Midbrain (tissue), 1 donor: ENCODE measurements at regions not wholly inside any gene's neighbourhood (a gene's known extent, or its start where the extent isn't known, plus 50 kb on each side); places are given as distances from the start of the nearest gene placed in this dataset.

ENCODE experiments used
- DNase-seq: peaks from one replicate; lab custom pipeline; 2025; lab: John Stamatoyannopoulos, UW

DNA sequence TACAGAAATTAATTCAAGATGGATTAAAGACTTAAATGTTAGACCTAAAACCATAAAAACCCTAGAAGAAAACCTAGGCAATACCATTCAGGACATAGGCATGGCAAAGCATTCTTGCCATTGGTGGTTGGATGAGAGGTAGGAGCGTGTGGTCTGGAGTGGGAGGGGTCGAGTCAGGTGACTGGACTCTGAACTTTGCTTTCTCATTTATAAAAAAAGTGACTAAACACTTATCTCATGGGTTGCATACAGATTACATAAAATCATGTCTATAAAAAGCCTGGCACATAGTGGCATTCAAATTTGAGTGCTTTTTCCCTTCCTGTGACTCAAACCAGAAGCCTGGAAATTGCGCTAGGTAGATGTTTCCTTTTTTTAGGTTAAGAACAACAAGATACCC is 159.7 kb upstream of the SHISA6 start:
- DNase-seq: no peak

DNA sequence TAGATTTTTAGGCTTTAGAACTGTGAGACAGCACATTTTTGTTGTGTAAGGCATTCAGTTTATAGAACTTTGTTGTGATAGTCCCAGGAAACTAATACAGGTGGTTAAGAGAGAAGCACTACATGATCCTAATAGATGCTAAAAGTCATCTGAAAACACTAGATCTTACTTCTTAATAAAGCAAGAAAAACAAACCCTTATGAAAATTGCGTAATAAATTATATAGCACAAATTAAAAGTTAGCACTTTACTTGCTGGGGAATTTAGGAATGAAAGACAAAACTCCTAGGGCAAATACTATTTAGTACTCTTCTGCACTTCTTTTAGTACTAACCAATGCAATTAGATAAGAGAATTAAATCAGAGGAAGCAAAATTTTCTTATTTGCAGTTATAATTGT is 163.3 kb upstream of the SHISA6 start:
- no peak for DNase-seq

DNA sequence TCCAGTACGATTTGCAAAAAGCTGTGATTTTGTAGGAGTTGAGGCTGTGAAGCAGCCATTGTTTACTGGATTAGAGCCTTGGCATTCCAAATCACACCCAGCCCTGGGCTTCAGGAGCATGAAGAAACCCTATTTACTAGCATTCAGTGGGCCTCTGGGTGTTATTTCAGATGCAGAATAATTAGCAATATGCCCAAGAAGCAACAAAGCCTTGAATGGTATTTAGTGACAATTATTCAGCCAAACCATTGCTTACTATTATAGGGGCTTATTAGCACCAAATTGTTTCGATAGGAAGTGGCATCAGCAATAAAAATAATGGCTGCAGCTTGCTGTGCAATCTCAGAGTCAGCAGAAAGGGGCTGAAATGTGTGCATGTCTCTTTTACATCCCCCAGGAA is 166.6 kb upstream of the SHISA6 start:
- DNase-seq: no peak

DNA sequence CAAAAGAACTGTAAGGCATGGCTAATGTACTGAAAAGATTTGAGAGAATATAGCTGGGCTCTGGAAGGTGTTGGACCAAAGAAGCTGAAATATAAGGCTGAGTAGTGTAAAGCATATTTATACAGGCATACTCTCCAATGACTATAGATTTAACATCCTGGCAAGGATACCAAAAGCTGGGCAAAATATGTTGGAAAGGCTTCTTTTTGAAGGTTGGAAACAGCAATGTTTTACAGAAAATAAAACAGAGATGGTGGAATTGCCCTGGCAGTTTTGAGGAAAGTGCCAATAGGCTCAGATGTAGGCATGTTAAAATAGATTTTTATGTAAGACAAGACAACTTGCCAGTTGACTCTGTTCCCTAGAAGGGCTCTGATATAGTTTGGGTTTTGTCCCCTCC is 184.1 kb upstream of the SHISA6 start:
- DNase-seq: no peak

DNA sequence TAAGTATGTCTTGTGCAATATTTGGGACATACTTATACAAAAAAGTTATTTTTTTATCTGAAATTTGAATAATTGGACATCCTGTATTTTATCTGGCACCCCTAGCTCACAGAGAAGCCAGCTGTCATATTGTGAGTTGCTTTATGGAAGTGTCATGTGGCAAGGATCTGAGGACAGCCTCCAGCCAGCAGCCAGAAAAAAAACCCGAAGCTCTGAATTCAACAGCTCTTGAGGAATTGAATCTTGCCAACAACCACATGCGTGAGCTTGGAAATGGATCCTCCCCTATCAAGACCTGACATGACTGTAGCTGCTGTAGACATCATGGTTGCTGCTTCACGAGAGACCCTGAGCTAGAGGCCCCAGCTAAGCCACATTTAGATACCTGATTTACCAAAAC is 187.2 kb upstream of the SHISA6 start:
- DNase-seq: no peak

DNA sequence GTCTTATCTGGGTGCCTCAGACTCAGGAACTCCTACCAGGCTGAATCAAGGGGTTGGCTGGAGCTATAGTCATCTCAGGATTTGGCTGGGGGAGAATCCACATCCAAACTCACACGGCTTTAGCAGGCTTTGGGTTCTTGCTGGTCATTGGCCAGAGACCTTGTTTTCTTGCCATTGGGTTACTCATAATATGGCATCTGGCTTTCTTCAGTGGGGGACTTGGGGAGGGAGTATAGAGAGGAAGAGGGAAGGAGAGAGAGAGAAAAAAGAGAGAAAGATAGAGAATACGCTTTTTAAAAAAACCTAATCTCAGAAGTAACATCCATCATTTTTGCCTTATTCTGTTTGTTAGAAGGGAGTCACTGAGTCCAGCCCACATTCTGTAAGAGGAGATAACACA is 191.5 kb upstream of the SHISA6 start:
- no peak for DNase-seq

DNA sequence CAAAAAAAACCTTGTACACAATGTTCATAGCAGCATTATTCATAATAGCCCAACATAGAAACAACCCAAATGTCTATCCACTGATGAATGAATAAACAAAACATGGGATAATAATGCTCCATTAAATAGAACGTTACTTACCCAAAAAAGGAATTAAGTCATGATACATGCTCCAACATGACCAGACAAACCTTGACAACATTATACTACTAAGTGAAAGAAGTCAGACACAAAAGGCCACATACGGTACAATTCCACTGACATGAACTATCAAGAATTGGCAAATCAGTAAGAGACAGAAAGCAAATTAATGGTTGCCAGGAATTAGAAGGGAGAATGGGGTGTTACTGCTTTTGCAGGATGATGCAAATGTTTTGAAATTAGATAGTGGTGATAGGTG is 193.8 kb upstream of the SHISA6 start:
- no peak for DNase-seq

DNA sequence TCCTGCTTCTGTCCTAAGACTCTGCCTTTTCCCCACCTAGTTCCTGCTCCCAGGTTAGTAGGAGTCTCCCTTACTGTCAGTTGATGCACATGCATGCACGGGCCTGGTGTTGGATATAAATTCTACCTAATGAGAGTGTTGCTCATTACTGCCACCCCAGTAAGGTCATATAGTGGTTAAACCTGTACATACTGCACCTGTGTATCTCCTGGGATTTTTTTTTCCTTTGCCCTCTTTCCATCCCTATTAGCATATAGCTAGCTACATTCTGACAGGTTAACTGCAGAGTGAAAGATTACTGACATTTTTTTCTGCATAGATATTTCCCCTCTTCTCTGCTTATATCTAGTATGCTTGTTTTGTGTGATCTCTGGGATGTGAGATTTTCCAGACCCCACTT is 201.5 kb upstream of the PIRT start:
- no peak for DNase-seq

DNA sequence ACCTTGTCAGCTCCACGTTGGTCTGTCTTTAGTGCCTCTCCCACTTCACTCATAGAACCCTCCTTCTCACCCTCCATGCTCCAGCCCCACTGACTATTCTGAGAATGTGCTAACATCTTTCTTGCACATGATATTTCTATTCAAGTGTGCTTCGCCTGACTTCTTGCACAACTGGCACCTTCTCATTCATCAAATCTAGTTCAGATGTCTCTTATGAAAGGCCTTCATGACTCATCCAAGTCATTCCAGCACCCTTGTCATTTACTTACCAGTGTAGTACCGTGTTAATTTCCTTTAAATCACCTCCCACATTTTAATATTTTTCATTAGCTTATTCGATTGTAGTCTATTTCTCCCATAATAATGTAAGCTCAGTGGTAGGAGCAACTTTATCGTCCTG is 197.8 kb upstream of the PIRT start:
- DNase-seq: no peak

DNA sequence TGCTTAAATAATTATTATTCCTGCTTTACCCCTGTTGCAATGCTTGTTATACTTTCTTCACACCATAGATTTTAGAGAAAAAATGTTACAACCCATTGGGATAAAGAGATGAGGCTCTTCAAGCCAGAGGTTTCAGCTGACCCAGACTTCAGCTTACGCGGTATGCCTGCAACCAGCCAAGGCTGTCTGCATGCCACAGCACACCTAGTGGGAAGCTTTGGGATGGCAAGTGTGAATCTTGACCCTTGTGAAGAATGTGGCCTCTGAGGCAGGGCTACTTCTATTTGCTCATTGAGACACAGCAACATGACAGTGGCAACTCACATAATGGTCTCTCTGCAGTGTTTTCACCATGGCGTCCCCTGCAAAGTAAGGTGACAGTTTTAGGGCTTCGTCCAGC is 193.9 kb upstream of the PIRT start:
- DNase-seq: no peak

DNA sequence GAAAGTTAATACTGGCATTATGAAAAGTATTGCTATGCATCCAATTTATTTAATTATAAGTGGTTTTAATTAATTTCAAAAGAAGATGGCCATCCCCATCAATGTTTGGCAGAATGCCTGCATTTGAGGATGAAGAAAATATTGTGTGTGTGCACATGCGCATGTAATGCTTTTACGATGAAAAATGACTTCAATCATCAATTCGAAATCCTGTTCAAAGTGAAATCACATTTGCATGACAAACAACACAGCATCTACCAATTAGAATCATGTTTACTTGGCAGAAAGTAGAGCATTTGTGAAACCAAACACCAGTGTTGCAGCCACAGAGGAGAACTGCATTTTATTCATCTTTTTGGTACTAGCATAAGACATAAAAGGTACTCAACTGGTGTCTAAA is 191.9 kb upstream of the PIRT start:
- DNase-seq: no peak

DNA sequence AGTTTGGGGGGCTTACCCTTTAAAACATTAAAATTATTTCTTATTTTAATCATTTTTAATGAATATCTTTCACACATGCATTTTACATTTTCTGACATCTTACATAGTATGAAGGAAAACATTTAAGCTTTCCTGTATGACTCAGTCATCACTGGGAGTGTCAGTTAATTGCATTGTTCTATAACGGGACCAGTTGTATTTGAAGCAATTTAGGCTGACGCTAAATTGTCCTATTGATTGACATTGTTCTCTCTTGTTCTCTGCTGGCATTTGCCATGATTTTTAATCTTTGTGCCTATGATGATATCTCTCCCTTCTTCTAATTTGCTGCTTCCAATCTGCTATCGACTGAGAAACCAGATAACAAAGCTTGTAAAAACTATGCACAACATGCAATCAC is 190.5 kb upstream of the PIRT start:
- DNase-seq: no peak

DNA sequence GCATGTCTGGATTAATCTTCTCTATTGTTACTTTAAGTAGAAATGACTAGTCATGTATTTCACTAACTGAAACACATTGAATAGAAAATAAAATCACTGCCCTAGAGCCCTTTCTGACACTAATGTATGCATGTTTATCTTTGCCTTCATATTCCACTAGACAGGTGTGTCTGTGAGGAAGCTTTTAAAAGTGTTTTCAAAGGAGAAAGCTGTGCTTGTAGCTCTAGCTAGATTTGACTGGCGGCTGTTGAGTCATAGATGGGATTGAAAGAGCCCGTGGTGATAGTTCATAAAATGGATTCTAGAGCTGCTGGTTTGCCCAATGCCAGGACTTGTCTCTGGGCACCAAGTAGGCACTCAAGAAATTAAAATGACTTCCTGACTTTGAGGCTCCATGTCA is 189.0 kb upstream of the PIRT start:
- no peak for DNase-seq

DNA sequence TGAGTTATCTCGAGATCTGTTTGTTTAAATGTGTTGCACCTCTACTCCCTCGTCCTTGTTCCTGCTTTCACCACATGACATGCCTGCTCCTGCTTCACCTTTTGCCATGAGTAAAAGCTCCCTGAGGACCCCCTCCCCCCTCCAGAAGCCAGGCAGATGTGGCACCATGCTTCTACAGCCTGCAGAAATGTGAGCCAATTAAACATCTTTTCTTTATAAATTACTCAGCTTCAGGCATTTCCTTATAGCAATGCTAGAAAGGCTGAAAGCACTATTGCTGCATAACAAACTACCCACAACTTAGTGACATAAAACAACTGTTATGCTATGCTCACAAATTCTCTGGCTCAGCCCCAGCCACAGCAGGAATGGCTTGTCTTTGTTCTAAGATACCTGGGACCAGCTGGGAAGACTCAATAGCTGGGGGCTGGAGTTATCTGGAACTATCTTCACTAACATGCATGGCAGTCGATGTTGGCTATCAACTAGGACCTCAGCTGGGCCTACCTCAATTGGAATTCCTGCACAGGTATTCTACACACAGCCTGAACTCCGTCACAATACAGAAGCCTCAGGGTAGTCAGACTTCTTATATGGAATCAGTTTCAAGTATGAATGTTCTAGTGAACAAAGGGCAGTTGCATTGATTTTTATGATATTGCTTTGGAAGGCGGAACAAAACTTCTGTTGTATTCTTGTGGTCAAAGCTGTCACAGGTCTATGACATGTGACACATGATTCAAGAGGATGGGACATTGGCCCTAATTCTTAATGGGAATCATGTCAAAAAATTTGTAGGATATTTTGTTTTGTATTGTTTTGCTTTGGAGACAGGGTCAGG is 186.0 kb upstream of the PIRT start:
- DNase-seq: no peak

DNA sequence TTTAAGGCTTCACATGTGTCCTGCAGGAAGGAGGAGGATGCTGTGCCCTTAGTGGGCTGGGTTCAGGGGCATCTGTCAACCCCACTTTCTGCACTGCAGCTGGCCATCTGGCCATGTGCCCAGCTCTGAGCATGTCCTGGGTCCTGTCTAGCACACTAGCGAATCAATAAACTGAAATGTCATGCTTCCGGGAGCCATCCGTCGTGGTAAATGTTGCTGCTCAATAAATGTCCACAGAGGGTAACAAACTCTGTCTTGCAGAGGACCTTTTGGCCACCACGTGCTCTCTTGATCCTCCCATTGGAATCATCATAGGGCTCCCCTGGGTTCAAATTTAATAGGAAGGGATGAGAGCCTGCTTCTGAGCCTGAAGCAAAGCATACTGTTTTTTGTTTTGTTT is 168.6 kb upstream of the PIRT start:
- no peak for DNase-seq

DNA sequence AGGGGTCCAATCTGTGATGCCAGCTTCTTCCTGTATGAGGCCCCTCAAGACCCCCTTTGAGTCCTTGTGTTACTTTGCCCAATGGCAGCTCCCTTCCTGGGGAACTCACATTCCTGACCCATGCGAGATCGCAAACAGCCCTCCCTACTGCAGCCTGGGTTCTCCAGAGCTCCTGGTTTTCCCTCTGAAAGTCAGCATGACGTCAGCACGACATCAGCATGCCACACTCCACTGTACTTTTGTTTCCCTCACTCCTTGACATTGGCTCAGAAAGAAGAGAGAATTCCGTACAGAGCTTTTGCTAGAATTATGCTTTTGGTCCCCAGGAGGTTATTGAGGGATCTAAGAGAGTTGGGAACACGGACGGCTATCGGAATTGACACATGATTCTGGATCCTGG is 168.1 kb upstream of the PIRT start:
- DNase-seq: no peak

DNA sequence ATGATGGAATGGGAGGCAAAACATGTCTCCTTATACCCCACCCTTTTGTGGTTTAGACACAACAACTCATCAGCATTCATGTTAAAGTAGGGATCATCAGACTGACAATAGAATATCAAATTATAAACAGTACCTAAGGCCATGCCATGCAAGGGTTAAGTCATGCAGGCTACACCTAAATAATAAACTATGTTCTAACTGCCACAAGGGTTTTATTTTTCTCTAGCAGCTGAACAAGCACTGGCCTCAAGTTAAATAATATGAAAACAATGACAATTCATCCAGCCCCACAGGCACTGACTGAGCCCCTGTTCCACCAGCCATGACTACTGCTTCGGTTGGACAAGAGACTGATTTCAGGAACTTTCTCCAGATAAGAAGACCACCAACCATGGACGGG is 164.5 kb upstream of the PIRT start:
- no peak for DNase-seq

DNA sequence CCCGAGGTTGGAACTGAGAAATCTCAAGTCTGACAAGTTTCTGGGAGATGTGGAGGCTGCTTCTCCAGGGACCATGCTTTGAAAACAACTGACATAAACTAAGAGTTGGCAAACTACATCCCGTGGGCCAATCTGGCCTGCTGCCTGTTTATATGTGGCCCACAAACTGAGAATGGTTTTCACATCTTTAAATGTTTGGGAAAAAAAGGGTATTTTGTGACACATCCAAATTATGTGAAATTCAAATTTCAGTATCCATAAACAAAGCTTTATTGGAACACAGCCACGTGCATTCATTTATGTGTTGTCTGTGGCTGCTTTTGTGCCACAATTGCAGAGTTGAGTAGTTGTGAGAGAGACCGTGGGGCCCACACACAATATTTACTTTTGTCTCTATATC is 163.8 kb upstream of the PIRT start:
- DNase-seq: no peak

DNA sequence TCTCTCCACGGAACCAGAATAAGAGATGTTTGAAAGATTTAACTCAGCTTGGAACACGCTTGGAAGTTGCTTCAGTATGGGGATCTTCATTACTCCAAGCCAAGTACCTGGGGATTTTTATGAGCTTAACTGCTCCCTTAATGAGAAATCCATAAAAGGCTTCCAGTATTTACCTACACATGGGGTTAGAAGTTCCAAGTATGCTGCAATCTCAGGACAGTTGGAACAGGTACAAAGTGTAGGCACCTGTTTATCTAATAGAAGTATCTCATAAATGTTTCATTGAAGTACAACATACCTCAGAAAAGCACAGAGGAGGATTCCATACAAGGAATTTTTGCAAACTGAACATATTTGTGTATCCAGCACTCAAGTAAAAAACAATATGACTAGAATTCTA is 161.6 kb upstream of the PIRT start:
- no peak for DNase-seq

DNA sequence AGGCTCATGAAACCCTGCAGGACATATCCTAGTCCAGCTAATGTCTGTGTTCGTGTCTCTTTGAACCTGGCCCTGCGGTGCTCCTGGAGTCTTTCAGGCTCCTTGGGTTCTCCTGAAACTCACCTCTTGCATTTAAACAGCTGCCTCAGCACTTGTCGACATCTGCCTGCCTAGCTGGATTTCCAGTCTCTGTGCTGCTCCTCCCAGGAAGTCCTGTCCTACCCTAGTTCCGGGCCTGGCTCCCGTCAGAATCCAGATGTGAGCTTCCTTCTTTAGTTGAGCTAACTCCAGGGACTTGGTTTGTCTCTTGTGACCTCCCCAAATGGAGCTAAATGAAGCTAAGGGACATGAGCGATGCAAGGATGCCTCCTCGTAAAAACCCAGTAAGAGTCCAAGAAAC is 155.2 kb upstream of the PIRT start:
- DNase-seq: no peak

DNA sequence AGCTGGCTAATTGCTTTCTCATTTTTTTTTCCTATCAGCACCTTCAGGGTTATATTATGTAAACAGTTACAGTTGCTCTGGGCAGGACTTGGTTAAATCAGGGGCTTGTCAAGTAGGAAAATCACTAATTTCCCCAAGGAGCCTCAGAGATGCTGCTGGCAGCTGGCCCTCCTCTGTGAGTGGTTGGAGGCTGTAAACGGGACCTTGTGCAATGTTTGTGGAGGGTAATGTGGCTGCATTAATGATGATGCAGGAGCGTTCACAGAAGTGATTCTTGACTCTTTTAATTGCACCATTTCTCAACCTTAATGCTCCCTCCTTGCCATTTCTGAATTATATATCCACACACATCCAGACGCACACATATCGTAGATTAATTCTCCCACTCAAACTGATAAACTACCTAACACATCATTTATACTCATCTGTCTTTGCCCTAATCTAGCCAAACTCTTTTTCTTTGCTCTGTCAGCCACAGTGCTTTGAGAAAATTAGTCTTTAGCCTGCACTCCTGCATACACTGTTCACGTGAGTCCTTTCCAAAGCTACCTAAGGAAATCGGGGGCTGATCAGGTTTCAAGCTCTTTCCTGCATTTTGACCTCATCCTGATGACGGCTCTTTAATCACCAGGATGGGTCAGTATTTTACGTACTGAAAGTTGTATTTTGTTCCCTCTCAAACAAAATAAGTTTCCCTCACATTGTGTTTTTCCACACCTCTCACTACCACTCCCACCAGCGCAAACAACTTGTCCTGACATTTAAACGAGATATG is 154.4 kb upstream of the PIRT start:
- no peak for DNase-seq

DNA sequence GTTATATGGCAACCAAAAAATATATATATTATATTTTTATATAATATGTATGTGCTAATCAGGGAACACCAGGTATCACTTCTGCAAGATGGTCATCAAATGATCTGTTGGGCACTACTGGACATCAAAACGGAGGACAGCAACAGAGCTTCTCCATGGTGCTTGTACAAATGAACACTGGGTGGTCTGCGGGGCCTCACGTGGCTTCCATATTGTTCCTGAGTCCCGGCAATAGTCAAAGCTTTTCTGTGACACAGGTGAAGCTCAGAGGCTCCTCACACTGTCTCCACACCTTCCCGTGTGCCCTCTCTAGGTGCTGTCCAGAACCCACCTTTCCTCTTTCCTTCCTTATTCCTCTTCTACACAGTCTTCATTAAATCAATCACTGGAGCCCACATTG is 149.9 kb upstream of the PIRT start:
- no peak for DNase-seq

DNA sequence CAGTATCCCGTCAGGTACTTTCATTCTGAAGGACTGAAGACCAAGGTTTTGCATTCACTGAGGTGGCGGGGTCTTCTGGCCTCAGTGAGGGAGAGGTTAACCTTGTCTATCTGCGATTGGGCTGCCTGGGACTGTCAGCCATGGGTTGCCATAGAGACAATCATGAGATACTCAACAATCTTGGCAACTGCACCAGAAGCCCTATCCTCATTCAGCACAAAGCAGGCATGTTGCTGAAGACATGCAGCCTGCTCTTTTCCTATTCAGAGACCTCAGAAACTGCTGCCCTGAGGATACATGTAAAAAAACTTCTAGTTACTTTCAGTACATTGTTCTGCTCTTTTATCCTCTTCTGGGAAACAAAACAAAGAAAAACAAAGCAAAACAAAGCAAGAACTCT is 146.3 kb upstream of the PIRT start:
- no peak for DNase-seq

DNA sequence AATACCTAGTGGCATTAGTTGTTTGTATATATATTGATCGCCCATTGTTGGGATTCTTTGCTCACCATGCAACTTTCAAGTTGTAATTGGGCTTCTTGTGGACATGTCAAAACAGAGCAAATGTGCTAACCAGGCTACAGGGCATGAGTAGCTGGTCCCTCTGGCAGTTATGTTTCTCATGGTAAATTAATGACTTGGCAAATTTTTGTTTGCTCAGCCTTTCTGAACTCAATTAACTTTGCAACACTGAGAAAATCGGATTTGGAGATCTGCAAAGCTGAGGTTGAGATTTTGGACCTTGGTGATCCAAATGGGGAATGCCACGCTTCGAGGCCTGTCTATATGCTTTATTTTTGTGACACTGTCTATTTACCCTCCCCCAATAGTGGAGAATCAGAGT is 138.5 kb upstream of the PIRT start:
- no peak for DNase-seq
